ENCODE measurements at regions not wholly inside any gene's neighbourhood (a gene's known extent, or its start where the extent isn't known, plus 50 kb on each side); places are given as distances from the start of the nearest gene placed in this dataset.

- H3K4me3 ChIP-seq: no peak overlapping the region
- no peaks in the 10 kb centered on the region for H3K27me3 ChIP-seq
- no peaks in the 10 kb centered on the region for H3K4me1 ChIP-seq (ENCODE audit: insufficient read depth)
- WGBS, 3 donors: 56 to 75% (median 65%) methylated on average over 7 of the region's 7 CpGs
- H3K9me3 ChIP-seq: no peaks in the 10 kb centered on the region
- H3K27ac ChIP-seq: no peak overlapping the region
- H3K36me3 ChIP-seq: no peaks in the 10 kb centered on the region
- no peak for DNase-seq
- intact Hi-C loops (cut with DNase I): no loop called here
- no peak for TF ChIP-seq POLR2A (IDR thresholded peaks at IDR 0.05)
- no peak for TF ChIP-seq EP300 (IDR thresholded peaks at IDR 0.05)
- TF ChIP-seq CTCF (IDR thresholded peaks at IDR 0.05): no peak
Observed at GRCh38 chr3:80771085-80771484, 990.4 kb downstream of the GBE1 start.

GRCh38 chr3:80770106-80771074 lies 991.1 kb downstream of the GBE1 start:
- intact Hi-C loops (cut with DNase I): no loop called here
- Histone ChIP-seq H3K27me3 (no peaks in the 10 kb centered on the region), H3K4me3 (no peak overlapping the region), H3K4me1 (ENCODE audit: insufficient read depth) (no peaks in the 10 kb centered on the region), H3K36me3 (no peaks in the 10 kb centered on the region), H3K9me3 (no peaks in the 10 kb centered on the region), H3K27ac (no peak overlapping the region)
- TF ChIP-seq POLR2A (IDR thresholded peaks at IDR 0.05) (no peak), EP300 (IDR thresholded peaks at IDR 0.05) (no peak), CTCF (IDR thresholded peaks at IDR 0.05) (no peak)
- WGBS, 3 donors: 90 to 91% (median 90%) methylated on average over 45 to 48 of the region's 61 CpGs
- no peak for DNase-seq

GRCh38 chr3:80769683-80770082 lies 991.8 kb downstream of the GBE1 start:
- Histone ChIP-seq H3K27ac (no peak overlapping the region), H3K9me3 (no peaks in the 10 kb centered on the region), H3K4me3 (no peak overlapping the region), H3K4me1 (ENCODE audit: insufficient read depth) (no peaks in the 10 kb centered on the region), H3K36me3 (no peaks in the 10 kb centered on the region), H3K27me3 (no peaks in the 10 kb centered on the region)
- WGBS, 3 donors: 86 to 88% (median 87%) methylated on average over 12 of the region's 12 CpGs
- intact Hi-C loops (cut with DNase I): no loop called here
- DNase-seq: no peak
- TF ChIP-seq EP300 (IDR thresholded peaks at IDR 0.05): no peak
- TF ChIP-seq CTCF (IDR thresholded peaks at IDR 0.05): no peak
- no peak for TF ChIP-seq POLR2A (IDR thresholded peaks at IDR 0.05)

GRCh38 chr3:80767604-80768003 lies 993.8 kb downstream of the GBE1 start:
- no peaks in the 10 kb centered on the region for H3K4me1 ChIP-seq (ENCODE audit: insufficient read depth)
- DNase-seq: no peak
- WGBS, 3 donors: 38 to 49% (median 40%) methylated on average over 4 of the region's 4 CpGs

More at GRCh38 chr3:80767604-80768003, 993.8 kb downstream of the GBE1 start:
- no peak for TF ChIP-seq CTCF (IDR thresholded peaks at IDR 0.05)
- TF ChIP-seq POLR2A (IDR thresholded peaks at IDR 0.05): no peak
- no peak for TF ChIP-seq EP300 (IDR thresholded peaks at IDR 0.05)
- Histone ChIP-seq H3K27me3 (no peaks in the 10 kb centered on the region), H3K36me3 (no peaks in the 10 kb centered on the region), H3K4me3 (no peak overlapping the region), H3K9me3 (no peaks in the 10 kb centered on the region), H3K27ac (no peak overlapping the region)
- intact Hi-C loops (cut with DNase I): no loop called here

All from ovary (tissue), 7 donors.